Activated CD4-positive, alpha-beta T cell treated with anti-CD3 and anti-CD28 coated beads for 24 hours (primary cell): ENCODE measurements at regions not wholly inside any gene's neighbourhood (a gene's known extent, or its start where the extent isn't known, plus 50 kb on each side); places are given as distances from the start of the nearest gene placed in this dataset.
"Not testable (repeated sequence)": the region's sequence is repeated elsewhere in the genome, so short reads cannot be mapped to it uniquely, and the experiment has no call there.

Experiments
- DNase-seq, 2 donors: peaks; one replicate each; pipeline ENCODE4 v3.0.0-alpha.2; 2020; ENCODE audit warnings: low read depth in 2 of 2

DNA sequence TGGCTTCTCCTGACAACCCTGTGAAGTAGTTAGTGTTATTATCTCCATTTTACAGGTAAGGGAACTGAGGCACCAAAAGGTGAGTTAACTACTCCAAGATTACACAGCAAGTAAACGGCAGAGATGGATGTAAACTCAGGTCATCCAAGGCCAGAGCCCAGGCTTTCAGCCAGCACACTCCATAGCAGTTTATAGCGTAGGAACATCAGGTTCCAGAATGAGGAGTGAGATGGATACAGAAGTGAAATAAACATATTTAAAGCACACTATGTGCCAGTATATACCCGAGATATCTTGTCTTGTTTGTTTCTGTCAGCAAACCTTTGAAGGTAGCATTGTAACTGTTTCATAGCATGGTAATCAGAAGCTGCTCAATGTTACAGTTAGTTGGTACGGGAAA is 279.0 kb downstream of the OXSM start:
- no peak for DNase-seq

- DNase-seq: no peak
Observed at GRCh38 chr3:26070854-26071253, 281.0 kb downstream of the OXSM start.

DNA sequence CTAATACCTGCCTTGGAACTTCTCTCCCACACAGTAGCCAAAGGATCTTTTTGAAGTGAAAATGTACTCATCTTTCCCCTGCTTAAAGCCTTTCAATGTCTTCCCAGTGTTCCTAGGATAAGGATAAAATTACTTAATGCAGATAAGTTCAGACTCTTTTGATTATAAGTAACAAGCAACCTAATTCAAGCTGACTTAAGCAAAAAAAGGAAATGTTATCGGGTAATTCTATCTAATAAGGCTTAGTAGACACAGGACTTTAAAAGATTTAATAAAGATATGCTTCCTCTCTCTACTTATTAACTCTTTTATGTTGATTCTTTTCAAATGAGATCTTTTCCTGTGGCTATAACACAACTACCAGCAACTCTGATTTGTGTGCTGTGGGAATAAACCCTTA is 284.2 kb downstream of the OXSM start:
- DNase-seq: no peak

DNA sequence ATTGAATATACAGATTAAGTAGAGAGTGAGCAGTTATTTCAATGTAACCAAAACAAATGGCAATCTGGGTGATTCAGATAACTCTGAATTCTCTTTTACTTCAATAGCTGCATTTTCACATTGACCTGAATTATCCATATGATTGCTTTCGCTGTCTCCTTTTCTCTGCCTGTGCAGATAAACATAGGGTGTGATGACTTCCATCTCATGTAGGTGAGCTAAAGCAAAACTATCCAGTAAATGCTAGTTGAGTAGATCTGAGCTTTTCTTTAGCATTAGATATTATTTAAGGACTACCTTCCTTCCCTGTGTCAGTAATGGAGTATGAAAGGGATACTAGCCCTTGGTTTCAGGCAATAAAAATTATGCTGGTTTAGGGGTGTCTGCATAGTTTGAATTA is 288.6 kb downstream of the OXSM start:
- no peak for DNase-seq

- no peak for DNase-seq
Observed at GRCh38 chr3:26081166-26081565, 291.3 kb downstream of the OXSM start.

GRCh38 chr3:26081806-26082205 is 291.9 kb downstream of the OXSM start:
- DNase-seq: no peak

GRCh38 chr3:26082911-26083310 is 293.0 kb downstream of the OXSM start:
- DNase-seq: no peak

GRCh38 chr3:26084629-26085028 is 294.7 kb downstream of the OXSM start:
- DNase-seq: no peak

- no peak for DNase-seq
Observed at GRCh38 chr3:26087751-26088150, 297.9 kb downstream of the OXSM start.

DNA sequence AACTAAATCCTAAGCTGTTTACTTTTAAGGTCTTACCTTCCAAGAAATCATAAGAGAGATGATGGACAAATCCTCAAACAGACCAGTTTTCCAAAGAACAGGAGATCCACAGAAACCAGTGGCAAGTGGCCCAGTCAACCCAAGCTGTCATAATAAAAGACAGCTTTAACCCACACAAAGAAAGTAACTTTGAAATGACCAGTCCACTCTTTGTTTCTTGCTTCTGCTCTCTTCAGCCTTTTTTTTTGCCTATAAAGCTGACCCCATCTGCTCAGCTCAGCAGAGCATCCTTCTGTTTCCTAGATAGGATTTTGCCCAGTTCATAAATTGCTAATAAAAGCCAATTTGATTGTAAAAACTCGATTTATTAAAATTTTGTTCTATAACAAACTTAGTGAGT is 299.4 kb downstream of the OXSM start:
- no peak for DNase-seq

DNA sequence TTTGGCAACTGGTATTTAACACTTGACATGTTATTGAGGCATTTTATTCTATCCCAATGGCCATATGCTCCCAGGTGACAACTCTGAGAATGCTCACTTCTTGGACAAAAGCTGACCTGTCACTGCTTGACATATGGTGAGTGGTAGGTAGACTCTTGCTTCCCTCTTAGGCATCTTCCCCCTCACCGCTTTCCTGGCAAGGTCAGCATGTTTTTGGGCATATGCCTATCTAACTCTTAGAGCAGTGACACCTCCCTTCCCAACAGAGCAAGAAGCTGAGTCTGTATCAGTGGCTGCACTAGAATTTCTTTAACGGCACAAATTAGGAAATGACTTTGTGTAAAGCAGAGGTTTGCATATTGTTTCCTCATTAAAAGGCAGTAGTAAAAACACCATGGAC is 300.7 kb downstream of the OXSM start:
- no peak for DNase-seq

GRCh38 chr3:26091096-26091495 is 301.2 kb downstream of the OXSM start:
- DNase-seq: no peak

GRCh38 chr3:26091626-26092025 is 301.7 kb downstream of the OXSM start:
- no peak for DNase-seq

- DNase-seq: not testable (repeated sequence)
Observed at GRCh38 chr3:26097111-26097510, 307.2 kb downstream of the OXSM start.

DNA sequence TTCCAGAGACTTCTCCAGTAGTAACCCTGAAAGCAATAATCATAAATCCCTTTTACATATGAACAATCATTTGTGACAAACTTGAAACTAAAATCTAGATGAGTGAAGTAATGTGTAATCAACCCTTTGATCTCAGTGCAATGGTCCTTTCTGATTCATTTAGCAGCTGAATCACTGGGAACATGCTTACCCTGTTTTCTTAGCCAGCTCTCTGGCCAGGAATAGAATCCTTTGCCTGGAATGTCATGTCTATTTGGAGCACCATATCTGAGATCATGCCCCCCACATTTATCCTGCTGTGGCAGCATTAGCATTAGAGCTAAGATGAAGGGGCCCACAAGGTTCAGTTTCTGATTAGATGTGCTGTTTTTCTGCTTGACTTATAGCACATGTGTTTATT is 309.8 kb downstream of the OXSM start:
- no peak for DNase-seq

DNA sequence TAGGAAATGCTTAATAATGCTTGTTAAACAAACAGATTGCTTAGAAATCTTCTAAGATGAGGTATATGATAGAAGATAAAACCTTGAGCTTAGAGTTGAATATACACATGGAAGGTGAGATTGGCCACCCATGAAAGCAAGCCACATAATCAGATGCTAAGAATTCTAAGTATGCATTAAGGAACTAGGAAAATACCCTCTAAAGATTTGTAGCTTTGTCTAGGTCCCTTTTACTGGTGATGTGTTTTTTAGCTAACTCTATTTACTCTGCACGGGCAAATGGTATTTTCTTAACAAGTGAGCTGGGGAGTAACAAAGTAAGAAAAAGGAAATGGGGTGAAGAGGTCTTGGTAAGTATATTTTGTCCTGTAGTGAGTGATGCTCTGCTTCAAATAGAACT is 310.3 kb downstream of the OXSM start:
- DNase-seq: no peak

DNA sequence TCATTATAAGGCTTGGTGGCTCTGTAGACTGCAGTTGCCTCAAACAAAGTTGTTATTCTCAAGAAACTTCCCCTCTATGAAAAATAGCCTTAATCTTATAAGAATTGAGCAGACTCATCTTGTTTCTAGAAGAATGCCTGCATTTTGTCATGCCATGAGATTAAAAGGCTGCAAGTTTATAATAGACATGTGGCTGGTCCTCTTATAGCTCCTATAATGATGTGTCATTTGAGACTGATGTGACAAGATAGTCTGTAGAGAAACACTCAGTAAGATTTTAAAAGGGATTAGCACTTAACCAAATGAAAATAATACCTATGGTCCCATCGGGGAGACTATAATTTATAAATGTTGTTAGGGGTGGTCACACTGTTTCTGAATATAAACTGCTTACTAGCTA is 312.5 kb downstream of the OXSM start:
- no peak for DNase-seq

DNA sequence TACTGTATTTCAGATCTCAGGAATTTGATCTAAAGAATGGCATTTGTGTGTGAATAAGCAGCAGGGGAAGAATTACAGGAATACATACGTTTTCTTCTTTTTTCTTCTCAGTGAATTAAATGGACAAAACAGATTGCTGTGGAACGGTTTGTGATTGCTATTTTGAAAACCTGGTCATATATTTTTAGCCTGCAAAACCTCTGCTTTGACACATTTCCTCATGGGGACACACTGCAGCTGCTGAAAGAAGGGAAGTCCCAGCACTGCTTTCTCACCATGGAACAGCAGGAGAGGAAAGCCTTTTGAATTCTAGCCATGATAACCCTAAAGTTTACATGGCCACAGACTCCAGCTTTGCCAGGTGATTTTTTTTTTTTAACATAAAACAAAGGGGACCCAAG is 315.0 kb downstream of the OXSM start:
- no peak for DNase-seq

- DNase-seq: no peak
Observed at GRCh38 chr3:26105261-26105660, 315.4 kb downstream of the OXSM start.

- DNase-seq: no peak
Observed at GRCh38 chr3:26106228-26106627, 316.3 kb downstream of the OXSM start.

- no peak for DNase-seq
Observed at GRCh38 chr3:26108846-26109489, 319.1 kb downstream of the OXSM start.

- DNase-seq: no peak
Observed at GRCh38 chr3:26114851-26115250, 325.0 kb downstream of the OXSM start.

GRCh38 chr3:26118165-26118564 is 328.3 kb downstream of the OXSM start:
- no peak for DNase-seq

- DNase-seq: no peak
Observed at GRCh38 chr3:26132942-26133341, 343.1 kb downstream of the OXSM start.
